ENCODE measurements at regions not wholly inside any gene's neighbourhood (a gene's known extent, or its start where the extent isn't known, plus 50 kb on each side); places are given as distances from the start of the nearest gene placed in this dataset.

DNA sequence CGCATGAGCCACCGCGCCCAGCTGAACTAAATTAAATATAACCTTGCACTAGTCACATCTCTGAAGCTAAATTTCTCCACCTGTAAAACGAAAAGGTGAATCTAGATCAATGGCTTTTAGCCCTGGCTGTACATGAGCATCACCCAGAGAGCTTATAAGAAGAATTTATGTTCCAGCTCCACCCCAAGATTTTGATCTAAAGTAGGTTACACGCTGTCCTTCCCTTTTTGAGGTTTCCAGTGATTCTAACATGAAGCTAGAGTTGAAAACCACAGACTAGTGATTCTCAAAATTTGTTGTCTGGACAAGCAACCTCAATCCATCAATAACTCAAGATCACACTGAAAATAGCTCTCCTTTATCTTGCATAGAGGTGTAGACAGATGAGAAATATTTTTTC, 208.8 kb upstream of the CRIM1 start:
- intact Hi-C loops (cut with micrococcal nuclease; ENCODE audit: unreplicated experiment): no loop called here
- ChIA-PET CTCF (interaction anchor here (1.1 to 1.2 kb wide), 2 partner anchors 9 to 112 kb away, joined by 3 read pairs; no protein-coding TSS in a partner anchor), SMC1A (ENCODE audit: uncharacterized antibody, unreplicated experiment) (interaction anchor here (0.7 to 1.5 kb wide), 3 partner anchors 41 to 255 kb away, joined by 3 read pairs; no protein-coding TSS in a partner anchor), POLR2A (interaction anchor here (0.5 kb wide), 1 partner anchor 349 kb away, joined by 5 read pairs; no protein-coding TSS in a partner anchor), RAD21 (ENCODE audit: unreplicated experiment) (no interaction called here)
- Histone ChIP-seq H3K27me3 (replicated peaks in 1 of 2; ENCODE audit: control insufficient read depth in 2 of 2, insufficient read depth in 2 of 2, low read length in 1 of 2) (no peaks in the 10 kb centered on the region), H3K79me2 (ENCODE audit: control insufficient read depth, insufficient read depth, low read length) (no peaks in the 10 kb centered on the region), H4K20me1 (ENCODE audit: control insufficient read depth, insufficient read depth) (no peaks in the 10 kb centered on the region), H3K4me1 (ENCODE audit: control insufficient read depth, insufficient read depth, low read length) (peaks cover 3% of the 10 kb centered on the region; the same call in 1 of the 2 replicates), H3K4me3 (no peak overlapping the region), H3K9ac (ENCODE audit: control insufficient read depth, insufficient read depth, low read length) (no peak overlapping the region), H3K27ac (ENCODE audit: control insufficient read depth, insufficient read depth) (no peak overlapping the region), H3K36me3 (ENCODE audit: control insufficient read depth in 2 of 2, insufficient read depth in 2 of 2, low read length in 1 of 2) (no peaks in the 10 kb centered on the region), H3K4me2 (ENCODE audit: control insufficient read depth, insufficient read depth) (no peak overlapping the region), H2AFZ (ENCODE audit: control insufficient read depth, low read depth, low read length) (no peak overlapping the region), H3K9me3 (replicated peaks; ENCODE audit: control insufficient read depth, insufficient read depth, low read length) (no peaks in the 10 kb centered on the region)
- TF ChIP-seq CHD4 (IDR thresholded peaks at IDR 0.05) (no peak), ZBED1 (IDR thresholded peaks at IDR 0.05; ENCODE audit: borderline replicate concordance) (no peak), BCL11A (IDR thresholded peaks at IDR 0.05; ENCODE audit: low read depth, low read length) (no peak), SMAD1 (IDR thresholded peaks at IDR 0.05; ENCODE audit: low read depth, partially characterized antibody) (no peak), GATAD2B (conservative IDR thresholded peaks at IDR 0.05; ENCODE audit: low read depth) (no peak), WRNIP1 (IDR thresholded peaks at IDR 0.05; ENCODE audit: borderline replicate concordance, low read depth, low read length) (no peak), ZBTB33 (IDR thresholded peaks at IDR 0.05) (no peak), BCL3 (IDR thresholded peaks at IDR 0.05; ENCODE audit: borderline replicate concordance, insufficient read depth, low read depth, low read length, poor library complexity, severe bottlenecking) (no peak), TARDBP (IDR thresholded peaks at IDR 0.05; ENCODE audit: borderline replicate concordance) (no peak), CBX3 (IDR thresholded peaks at IDR 0.05; ENCODE audit: borderline replicate concordance, low read depth) (no peak), NFYB (IDR thresholded peaks at IDR 0.05; ENCODE audit: insufficient read depth, low read depth, low read length) (no peak), PAX8 (IDR thresholded peaks at IDR 0.05) (no peak), IRF4 (IDR thresholded peaks at IDR 0.05; ENCODE audit: low read depth, low read length) (no peak), POU2F2 (IDR thresholded peaks at IDR 0.05; ENCODE audit: borderline replicate concordance, low read depth, low read length) (no peak)
- TF ChIP-seq, protein P1, sequence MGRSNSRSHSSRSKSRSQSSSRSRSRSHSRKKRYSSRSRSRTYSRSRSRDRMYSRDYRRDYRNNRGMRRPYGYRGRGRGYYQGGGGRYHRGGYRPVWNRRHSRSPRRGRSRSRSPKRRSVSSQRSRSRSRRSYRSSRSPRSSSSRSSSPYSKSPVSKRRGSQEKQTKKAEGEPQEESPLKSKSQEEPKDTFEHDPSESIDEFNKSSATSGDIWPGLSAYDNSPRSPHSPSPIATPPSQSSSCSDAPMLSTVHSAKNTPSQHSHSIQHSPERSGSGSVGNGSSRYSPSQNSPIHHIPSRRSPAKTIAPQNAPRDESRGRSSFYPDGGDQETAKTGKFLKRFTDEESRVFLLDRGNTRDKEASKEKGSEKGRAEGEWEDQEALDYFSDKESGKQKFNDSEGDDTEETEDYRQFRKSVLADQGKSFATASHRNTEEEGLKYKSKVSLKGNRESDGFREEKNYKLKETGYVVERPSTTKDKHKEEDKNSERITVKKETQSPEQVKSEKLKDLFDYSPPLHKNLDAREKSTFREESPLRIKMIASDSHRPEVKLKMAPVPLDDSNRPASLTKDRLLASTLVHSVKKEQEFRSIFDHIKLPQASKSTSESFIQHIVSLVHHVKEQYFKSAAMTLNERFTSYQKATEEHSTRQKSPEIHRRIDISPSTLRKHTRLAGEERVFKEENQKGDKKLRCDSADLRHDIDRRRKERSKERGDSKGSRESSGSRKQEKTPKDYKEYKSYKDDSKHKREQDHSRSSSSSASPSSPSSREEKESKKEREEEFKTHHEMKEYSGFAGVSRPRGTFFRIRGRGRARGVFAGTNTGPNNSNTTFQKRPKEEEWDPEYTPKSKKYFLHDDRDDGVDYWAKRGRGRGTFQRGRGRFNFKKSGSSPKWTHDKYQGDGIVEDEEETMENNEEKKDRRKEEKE (IDR thresholded peaks at IDR 0.05): no peak
- TF ChIP-seq, protein P2, sequence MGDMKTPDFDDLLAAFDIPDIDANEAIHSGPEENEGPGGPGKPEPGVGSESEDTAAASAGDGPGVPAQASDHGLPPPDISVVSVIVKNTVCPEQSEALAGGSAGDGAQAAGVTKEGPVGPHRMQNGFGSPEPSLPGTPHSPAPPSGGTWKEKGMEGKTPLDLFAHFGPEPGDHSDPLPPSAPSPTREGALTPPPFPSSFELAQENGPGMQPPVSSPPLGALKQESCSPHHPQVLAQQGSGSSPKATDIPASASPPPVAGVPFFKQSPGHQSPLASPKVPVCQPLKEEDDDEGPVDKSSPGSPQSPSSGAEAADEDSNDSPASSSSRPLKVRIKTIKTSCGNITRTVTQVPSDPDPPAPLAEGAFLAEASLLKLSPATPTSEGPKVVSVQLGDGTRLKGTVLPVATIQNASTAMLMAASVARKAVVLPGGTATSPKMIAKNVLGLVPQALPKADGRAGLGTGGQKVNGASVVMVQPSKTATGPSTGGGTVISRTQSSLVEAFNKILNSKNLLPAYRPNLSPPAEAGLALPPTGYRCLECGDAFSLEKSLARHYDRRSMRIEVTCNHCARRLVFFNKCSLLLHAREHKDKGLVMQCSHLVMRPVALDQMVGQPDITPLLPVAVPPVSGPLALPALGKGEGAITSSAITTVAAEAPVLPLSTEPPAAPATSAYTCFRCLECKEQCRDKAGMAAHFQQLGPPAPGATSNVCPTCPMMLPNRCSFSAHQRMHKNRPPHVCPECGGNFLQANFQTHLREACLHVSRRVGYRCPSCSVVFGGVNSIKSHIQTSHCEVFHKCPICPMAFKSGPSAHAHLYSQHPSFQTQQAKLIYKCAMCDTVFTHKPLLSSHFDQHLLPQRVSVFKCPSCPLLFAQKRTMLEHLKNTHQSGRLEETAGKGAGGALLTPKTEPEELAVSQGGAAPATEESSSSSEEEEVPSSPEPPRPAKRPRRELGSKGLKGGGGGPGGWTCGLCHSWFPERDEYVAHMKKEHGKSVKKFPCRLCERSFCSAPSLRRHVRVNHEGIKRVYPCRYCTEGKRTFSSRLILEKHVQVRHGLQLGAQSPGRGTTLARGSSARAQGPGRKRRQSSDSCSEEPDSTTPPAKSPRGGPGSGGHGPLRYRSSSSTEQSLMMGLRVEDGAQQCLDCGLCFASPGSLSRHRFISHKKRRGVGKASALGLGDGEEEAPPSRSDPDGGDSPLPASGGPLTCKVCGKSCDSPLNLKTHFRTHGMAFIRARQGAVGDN (IDR thresholded peaks at IDR 0.05): no peak
- WGBS (ENCODE audit: insufficient coverage, insufficient replicate concordance, low lambda C conversion rate, missing lambda C conversion rate): 51% methylated on average over 5 of the region's 5 CpGs
- FAIRE-seq (no peak), ATAC-seq (no peak), DNase-seq (ENCODE audit: low read depth, low spot score) (no peak)
- BruUV-seq (replicated peaks): no TSS peak
- in situ Hi-C loops (cut with MboI): no loop called here

Measured in GM12878 (cell line).